ENCODE measurements at regions not wholly inside any gene's neighbourhood (a gene's known extent, or its start where the extent isn't known, plus 50 kb on each side); places are given as distances from the start of the nearest gene placed in this dataset.

DNA sequence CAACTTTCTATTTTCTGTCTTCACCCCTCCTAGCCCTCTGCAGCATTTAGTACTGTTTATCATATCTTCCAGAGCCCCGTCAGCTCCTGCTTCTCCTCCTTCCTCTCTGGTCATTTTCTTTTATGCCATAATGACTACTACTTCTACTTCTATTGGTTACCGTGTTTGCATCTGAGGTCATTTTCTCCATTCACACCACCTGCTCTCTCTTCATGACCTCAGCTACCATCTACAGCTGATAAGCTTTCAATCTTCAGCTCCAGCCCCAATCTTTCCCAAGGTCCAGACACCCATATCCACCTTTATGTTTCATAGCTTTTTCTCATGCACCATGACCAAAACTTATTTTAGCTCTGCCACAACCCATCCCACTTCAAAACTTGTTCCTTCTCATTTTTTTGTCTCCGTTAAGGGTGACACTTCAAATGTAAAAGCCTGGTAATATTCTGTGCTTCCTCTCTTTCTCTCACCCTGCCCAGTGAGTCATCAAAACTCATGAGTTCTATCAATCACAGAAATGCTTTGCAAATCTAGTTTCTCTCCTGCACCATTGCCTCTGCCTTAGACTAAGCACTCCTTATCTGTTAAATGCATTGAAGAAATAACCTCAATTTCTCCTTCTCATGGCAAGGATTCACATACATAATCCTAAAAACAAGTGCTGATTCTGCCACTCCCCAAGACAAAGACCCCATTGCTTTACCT lies 71.3 kb upstream of the IQCM start:
- H3K4me3 ChIP-seq (ENCODE audit: low read depth, poor library complexity, severe bottlenecking): no peak overlapping the region
- TF ChIP-seq POLR2A (IDR thresholded peaks at IDR 0.05): no peak
- DNase-seq (ENCODE audit: low spot score in 2 of 2): no peak
- 78 to 84% methylated on average over 3 of the region's 3 CpGs for WGBS, 2 donors
- intact Hi-C loops (cut with DNase I; ENCODE audit: low total_unique reads): no loop called here

DNA sequence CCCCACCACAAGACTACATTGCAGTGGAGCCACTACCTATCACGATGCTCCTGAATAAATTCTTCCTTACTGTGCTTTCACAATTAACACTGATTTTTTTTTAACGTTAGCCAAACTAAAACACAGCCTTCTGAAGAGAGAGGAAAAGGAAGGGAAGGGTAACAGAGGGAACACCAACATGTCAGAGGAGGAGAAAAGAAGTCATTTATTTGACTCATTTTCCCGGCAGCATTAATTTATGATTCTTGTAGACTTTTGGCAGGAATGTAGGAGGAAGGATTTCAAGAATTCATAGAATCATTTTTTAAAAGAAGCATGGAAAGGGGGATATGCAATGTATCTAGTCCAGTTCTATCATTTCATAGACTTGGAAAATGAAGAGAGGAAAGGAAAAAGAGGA lies 74.3 kb upstream of the IQCM start:
- intact Hi-C loops (cut with DNase I; ENCODE audit: low total_unique reads): loop anchor here (10.0 kb wide), 1 partner anchor 515 kb away; no protein-coding TSS in a partner anchor
- no peak for DNase-seq (ENCODE audit: low spot score in 2 of 2)
- H3K4me3 ChIP-seq (ENCODE audit: low read depth, poor library complexity, severe bottlenecking): no peak overlapping the region
- WGBS, 2 donors: 58 to 66% methylated on average over 3 of the region's 3 CpGs
- no peak for TF ChIP-seq POLR2A (IDR thresholded peaks at IDR 0.05)
- TF ChIP-seq, protein P1, sequence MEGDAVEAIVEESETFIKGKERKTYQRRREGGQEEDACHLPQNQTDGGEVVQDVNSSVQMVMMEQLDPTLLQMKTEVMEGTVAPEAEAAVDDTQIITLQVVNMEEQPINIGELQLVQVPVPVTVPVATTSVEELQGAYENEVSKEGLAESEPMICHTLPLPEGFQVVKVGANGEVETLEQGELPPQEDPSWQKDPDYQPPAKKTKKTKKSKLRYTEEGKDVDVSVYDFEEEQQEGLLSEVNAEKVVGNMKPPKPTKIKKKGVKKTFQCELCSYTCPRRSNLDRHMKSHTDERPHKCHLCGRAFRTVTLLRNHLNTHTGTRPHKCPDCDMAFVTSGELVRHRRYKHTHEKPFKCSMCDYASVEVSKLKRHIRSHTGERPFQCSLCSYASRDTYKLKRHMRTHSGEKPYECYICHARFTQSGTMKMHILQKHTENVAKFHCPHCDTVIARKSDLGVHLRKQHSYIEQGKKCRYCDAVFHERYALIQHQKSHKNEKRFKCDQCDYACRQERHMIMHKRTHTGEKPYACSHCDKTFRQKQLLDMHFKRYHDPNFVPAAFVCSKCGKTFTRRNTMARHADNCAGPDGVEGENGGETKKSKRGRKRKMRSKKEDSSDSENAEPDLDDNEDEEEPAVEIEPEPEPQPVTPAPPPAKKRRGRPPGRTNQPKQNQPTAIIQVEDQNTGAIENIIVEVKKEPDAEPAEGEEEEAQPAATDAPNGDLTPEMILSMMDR (IDR thresholded peaks at IDR 0.05): no peak

DNA sequence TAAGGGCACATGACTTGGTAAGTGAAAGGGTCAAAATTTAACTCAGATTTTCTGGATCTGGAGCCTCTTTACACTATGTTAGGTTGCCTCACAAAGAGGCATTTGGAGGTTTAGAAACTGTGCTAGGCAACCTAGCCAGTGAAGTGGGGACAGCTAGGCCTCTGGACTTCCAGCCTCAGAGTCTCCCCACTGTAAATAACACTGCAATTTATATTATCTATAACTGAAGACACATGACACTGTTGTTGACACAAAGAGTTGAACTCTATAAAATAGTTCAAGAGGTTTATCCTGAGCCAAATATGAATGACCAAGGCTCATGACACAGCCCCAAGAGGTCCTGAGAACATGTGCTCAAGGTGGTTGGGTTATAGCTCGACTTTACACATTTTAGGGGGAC lies 74.9 kb upstream of the IQCM start:
- 66 to 72% methylated on average over 1 of the region's 1 CpG for WGBS, 2 donors
- TF ChIP-seq, protein P1 (IDR thresholded peaks at IDR 0.05): no peak
- no peak for TF ChIP-seq POLR2A (IDR thresholded peaks at IDR 0.05)
- no peak for DNase-seq (ENCODE audit: low spot score in 2 of 2)
- H3K4me3 ChIP-seq (ENCODE audit: low read depth, poor library complexity, severe bottlenecking): no peak overlapping the region
- intact Hi-C loops (cut with DNase I; ENCODE audit: low total_unique reads): loop anchor here (10.0 kb wide), 1 partner anchor 516 kb away; no protein-coding TSS in a partner anchor

DNA sequence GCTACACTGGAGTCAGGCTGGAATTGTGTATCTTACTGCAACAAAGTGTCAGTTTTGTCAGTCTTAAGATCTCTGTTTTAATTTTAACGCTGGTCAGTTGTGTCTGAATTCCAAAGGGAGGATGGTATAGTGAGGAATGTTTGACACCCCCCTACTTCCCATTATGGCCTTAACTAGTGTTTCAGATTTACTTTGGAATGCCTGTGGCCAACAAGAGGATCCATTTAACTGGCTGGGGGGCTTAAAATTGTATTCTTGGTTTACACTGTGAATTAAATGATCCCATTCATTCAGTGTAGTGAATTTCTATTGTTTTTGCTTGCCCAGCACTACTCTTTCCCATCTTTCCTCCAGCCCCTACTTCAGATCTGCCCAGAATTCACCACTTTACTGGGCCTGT lies 75.8 kb upstream of the IQCM start:
- H3K4me3 ChIP-seq (ENCODE audit: low read depth, poor library complexity, severe bottlenecking): no peak overlapping the region
- TF ChIP-seq POLR2A (IDR thresholded peaks at IDR 0.05): no peak
- TF ChIP-seq, protein P1 (IDR thresholded peaks at IDR 0.05): no peak
- DNase-seq (ENCODE audit: low spot score in 2 of 2): no peak
- WGBS, 2 donors: 83% methylated on average over 1 of the region's 1 CpG
- intact Hi-C loops (cut with DNase I; ENCODE audit: low total_unique reads): loop anchor here (10.0 kb wide), 1 partner anchor 517 kb away; no protein-coding TSS in a partner anchor

DNA sequence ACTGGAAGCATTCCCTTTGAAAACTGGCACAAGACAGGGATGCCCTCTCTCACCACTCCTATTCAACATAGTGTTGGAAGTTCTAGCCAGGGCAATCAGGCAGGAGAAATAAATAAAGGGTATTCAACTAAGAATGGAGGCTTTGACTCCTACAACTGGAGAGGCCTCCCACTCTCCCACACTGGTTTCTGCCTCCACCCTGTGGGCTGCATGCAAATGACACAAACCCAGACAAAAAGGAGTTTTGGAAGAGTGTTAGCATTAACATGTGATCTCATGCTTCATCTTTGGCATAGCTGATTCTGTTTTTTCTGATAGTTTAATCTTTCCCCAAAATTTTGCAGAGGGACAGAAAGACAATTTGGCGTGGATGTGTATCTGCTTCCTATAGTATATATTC lies 80.8 kb upstream of the IQCM start:
- no peak overlapping the region for H3K4me3 ChIP-seq (ENCODE audit: low read depth, poor library complexity, severe bottlenecking)
- 59 to 76% methylated on average over 1 of the region's 1 CpG for WGBS, 2 donors
- intact Hi-C loops (cut with DNase I; ENCODE audit: low total_unique reads): loop anchor here (10.0 kb wide), 1 partner anchor 522 kb away; no protein-coding TSS in a partner anchor
- TF ChIP-seq POLR2A (IDR thresholded peaks at IDR 0.05): no peak
- TF ChIP-seq, protein P1 (IDR thresholded peaks at IDR 0.05): no peak
- no peak for DNase-seq (ENCODE audit: low spot score in 2 of 2)

DNA sequence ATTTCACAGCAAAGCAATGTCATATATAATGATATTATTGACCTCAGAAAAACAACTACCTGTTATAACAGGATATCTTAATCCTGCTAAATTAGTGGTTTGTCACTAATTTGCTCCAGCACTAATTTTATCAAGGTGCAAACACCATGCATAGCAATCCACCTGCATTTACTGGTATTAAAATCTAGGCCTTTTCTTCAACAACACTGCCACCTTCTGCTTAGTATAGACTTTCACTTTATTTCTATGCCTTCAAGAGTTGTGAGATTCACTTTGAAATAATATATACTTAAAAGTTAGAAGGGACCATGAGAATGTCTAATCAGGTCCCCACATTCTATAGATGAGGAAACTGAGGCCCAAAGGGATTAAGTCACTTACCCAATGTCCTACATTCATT lies 82.1 kb upstream of the IQCM start:
- no peak for TF ChIP-seq POLR2A (IDR thresholded peaks at IDR 0.05)
- TF ChIP-seq, protein P1 (IDR thresholded peaks at IDR 0.05): no peak
- intact Hi-C loops (cut with DNase I; ENCODE audit: low total_unique reads): loop anchor here (10.0 kb wide), 1 partner anchor 523 kb away; no protein-coding TSS in a partner anchor
- DNase-seq (ENCODE audit: low spot score in 2 of 2): no peak
- no peak overlapping the region for H3K4me3 ChIP-seq (ENCODE audit: low read depth, poor library complexity, severe bottlenecking)
